ENCODE measurements at regions not wholly inside any gene's neighbourhood (a gene's known extent, or its start where the extent isn't known, plus 50 kb on each side); places are given as distances from the start of the nearest gene placed in this dataset.
A peak's percentile ranks its signal among the peaks of the same experiment; 100 is the strongest.

GRCh38 chr14:96617635-96618034, 115.5 kb downstream of the PAPOLA start:
- DNase-seq = no peak

- no peak for DNase-seq
Measured at GRCh38 chr14:96622926-96623325, 120.7 kb downstream of the PAPOLA start.

GRCh38 chr14:96623676-96624484, 121.7 kb downstream of the PAPOLA start:
- no peak for DNase-seq

DNA sequence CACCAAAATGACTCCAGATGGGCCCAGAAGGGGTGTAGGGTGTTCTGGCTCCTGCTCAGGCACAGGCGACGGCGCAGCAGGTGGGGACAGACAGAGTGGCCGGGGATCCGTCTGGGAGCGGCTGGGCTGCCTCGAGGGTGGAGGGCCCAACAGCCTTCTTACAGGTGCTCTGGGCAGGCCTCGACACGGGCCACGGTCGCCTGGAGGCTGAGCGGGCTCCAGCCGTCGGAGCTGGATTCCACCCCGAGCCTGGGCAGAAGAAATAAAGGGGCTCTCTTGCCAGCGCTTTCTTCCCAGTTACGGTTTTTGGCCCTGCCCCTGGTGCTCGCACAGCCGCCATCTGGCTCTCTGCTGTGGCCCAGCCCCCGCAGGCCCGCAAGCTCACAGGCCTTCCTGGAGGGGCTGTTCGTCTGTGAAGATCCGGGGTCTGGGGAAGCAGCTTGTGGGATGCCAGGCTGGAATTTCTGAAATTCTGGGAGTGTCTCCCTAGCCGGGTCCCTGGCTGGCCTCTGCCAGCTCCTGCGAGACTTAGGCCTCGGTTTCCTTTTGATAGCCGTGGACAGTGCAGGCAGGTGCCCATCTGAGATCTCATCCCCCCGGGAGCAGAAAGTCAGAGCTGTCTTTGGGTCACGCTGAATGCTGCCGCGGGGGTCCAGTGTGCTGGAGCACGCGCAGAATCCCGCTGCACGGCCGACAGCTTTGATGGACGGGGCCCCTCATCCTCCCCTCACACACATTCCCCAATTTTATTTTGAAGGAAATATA, 122.7 kb downstream of the PAPOLA start:
- peak; percentile 42 for DNase-seq

DNA sequence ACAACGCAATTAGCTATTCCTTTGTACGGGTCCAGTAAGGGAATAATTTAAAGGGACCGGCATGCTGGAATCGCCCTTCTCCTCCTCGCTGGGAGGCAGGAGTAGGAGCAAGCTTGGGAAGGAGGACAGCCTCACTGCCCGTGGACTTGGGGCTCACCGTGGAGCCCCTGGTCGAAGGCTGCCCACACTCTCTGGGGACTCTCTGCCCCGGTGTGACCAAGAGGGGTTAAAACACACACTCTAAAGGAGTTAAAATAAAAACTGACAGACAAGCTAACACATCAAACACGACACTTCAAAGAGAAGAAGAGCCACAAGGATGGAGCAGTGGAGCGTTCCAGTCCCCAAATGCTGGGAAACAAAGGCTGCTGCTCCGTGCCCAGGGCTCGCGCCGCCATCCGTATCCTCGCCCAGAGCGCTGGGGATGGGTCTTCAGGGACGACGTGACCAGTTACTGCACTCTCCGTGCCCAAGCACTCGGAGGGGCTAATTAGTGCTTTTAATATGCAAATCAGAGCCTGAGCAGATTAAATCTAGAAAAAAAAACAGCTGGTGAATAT, 123.3 kb downstream of the PAPOLA start:
- DNase-seq = no peak

DNA sequence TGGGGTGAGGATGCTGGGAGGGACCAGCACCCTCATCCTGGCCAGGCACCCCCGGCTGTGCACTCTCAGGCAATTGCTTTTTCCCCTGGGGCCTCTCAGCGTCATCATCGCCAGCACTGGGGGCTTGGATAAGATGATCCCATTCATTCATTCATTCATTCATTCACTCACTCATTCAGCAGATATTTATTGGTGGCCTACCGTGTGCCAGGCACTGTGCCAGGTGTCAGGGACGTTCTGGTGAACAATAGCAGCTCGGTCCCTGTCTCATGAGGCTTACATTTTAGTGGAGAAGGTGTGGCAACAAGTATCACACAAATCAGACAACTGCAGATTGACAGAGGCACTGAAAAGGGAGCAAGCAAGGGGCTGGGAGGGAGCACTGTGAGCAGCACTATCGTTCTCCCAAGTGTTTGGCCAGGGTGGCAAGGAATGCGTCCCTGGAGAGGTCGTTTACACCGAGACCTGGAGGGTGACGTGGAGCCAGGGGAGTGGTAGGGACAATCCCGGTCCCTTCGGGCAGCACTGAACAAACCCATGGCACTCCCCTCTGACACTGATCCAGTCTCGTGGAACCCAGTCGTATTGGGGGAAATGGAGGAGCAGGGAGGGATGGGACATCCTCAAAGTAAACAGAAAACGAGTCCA, 124.1 kb downstream of the PAPOLA start:
- no peak for DNase-seq

DNA sequence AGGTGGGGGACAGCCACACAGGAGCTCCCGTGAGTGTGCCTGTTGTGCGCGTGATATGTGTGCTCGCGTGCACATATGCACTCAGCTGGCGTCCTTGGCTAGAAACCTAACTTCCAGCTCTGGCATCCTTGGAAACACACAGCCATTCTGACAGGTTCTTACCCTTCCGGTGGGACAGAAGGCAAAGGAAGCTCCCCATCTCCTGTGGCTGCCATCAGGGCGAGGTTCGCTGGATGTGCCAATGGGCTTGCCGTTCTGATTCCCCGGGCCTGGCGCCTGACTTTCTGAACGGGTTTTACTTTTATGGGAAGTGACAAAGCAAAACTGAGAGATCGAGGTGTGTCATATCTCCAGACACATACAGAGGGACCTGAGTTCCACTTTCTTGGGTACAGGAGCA, 124.7 kb downstream of the PAPOLA start:
- no peak for DNase-seq

DNA sequence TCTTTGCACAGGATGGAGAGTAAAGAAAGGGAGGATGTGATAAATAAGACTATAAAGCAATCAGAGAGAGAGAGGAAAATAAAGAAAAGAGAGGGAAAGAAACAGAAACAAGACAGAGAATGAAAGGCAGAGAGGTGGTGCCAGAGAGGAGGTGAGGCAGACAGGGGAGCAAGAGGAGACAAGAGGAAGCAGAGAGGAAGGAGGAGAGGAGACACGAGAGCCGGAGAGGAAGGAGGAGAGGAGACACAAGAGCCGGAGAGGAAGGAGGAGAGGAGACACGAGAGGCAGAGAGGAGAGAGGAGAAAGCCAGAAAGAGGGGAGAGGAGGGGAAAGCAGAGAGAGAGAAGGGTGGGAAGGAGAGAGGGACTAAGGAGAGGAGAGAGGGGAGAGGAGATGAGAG, 125.2 kb downstream of the PAPOLA start:
- no peak for DNase-seq

- DNase-seq = no peak
Measured at GRCh38 chr14:96627811-96628775, 125.9 kb downstream of the PAPOLA start.

GRCh38 chr14:96629082-96629481, 126.9 kb downstream of the PAPOLA start:
- no peak for DNase-seq

DNA sequence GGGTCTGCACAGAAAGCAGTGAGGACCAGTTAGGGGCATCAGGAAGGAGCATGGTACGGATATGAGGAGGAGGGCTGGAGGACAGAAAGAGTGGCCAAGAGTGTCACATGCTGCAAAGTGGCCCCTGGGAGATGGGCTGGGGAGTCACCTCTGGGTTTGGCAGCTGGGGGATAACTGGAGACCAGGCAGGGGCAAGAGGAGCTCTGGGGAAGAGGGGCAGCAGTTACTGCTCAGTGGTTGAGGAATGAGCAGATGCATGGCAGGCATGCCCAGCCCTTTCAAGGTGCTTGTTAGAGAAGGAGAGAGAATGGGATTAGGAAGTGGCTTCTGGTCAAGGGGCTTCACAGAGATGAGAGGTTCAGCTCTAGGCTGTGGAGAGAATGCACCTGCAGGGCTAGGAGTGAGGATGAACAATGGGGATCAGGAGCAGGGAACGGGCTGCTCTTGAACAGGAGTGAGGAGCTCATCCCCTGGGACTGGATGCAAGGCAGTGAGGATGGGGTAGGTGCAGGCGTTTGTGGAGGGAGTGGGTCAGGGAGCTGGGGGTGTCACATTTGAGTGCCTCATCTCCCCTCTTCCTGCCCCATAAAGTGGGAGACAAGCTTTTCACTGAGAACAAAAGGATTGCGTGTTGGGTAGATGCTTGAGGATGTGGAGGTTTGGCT, 127.5 kb downstream of the PAPOLA start:
- no peak for DNase-seq

DNA sequence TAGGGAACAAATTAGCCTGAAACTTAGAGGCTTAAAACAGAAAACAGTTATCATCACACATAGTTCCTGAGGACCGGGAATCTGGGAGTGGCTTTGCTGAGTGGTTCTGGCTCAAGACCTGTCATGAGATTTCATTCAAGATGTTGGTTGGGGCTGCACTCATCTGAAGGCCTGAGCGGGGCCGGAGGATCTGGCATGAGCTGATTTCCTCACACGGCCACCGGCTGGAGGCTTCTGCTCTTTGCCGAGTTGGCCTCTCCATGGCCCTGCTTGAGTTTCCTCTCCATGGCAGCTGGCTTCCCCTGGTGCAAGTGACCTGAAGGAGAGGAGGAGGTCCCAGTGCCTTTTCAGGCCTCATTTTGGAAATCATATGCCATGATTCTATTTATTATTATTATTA, 128.1 kb downstream of the PAPOLA start:
- no peak for DNase-seq

- DNase-seq = no peak
Measured at GRCh38 chr14:96631030-96631429, 128.8 kb downstream of the PAPOLA start.

DNA sequence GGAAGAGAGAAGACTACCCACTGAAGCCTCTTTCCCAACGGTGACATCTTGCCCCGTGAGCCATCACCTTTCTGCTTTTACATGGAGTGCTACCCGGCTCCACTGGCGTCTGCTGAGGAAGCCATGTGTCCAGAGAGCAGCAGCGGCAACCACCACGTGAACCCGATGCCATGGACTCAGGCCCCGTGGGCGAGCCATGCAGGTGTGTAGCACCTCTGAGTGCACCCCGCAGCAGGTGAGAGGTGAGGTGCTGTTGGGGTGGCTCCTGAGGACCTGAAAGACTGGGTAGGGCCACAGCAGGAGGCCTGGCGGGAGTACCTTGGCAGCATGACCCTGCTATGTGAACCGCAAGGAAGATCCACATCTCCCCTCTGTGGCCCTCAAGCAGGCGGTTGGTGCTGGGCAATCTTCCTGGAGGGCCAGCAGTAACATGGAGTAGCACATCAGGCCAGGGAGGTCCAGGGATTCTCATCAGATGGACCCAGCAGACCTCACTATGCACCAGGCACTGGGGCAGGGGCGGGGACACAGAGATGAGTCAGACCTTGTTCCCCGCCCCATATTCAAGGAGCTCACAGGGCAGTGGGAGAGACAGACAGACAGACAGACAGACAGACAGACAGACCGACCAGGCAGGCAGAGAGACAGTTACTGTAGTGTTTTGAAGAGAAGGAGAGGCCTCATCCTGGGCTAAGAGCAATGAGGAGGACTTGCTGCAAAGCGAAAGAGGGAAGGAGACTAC, 129.6 kb downstream of the PAPOLA start:
- DNase-seq = no peak

DNA sequence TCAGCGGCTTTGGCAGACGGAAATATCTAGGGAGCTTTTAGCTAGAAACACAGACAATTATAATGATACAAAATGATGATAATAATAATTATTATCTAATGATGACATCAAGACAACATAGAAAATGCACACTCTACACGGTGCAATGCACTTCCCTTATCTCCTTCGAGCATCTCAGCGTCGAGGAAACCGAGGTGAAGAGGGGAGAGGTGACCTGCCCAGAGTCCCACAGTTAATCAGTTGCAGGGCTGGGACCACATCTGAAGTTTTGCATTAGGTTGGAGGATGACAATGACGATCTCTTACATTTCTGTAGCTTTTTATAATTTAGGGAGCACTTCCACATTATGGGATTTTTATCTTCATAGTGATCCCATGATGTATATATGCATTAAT, 130.2 kb downstream of the PAPOLA start:
- DNase-seq = no peak

DNA sequence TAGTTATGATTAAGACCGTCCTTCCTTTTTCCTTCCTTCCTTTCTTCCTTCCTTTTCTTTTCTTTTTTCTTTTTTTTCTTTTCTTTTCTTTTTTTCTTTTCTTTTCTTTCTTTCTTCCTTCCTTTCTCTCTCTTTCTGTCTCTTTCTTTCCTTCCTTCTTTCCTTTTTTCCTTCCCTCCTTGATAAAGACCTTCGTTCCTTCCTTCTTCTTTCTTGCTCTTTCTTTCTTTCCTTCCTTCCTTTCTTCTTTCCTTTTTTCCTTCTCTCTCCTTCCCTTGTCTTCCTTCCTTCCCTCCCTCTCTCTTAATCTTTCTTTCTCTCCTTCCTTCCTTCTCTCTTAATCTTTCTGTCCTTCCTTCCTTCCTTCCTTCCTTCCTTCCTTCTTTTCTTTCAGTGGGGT, 130.9 kb downstream of the PAPOLA start:
- no peak for DNase-seq

DNA sequence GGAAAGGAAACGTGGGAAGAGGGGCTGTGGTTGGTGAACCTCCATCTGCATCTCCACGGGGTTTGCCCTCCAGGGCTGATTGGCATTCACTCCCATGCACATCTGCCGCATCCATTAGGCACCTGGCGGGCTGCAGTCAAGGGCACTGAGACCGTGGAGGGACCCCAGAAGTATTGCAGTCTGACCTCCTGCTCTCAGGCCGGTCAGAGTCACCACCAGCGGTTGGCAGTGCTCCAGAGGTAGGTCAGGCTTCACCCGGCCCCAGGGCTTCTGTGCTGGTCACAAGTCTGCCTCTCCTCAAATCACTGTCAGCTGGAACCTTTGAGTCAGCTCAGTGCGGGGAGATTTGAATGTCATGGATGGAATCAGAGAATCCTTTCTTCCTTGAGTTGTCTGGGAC, 132.3 kb downstream of the PAPOLA start:
- DNase-seq = no peak

DNA sequence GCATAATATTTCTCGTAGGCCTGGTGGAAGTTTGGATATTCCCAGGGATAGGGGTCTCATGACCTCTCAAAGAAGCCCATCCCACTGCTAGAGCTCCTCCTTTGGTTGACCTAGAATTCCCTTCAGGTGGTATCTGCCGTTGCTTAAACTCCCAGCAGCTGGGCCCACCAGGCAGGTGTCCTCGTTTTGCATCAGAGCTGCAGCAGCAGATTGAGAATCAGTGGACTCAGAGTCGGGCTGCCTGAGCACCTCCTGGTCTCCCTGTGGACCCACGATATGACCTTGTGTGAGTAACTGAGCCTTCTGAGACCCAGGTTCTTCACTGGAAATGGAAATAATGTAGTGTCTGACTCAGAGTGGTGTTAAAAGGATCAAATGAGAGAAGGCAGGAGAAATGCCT, 132.7 kb downstream of the PAPOLA start:
- DNase-seq = no peak

DNA sequence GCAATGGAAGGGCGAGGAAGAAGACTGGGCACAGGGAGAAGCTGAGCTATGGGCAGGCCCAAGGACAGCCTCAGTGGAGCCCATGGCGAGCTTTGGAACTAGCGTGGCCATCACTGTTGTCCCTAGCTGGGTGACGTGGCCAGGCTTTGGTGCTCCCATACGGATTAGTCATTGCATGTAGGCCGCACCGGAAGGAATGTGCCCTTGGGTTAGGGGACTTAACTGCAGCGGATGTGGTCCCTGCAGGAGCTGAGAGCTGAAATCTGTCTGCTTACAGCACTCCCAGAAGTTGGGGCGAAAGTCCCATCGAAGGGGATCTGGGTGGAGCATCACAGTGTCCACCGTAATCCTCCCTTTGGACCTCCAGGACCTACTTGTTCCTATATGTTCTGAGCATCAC, 133.7 kb downstream of the PAPOLA start:
- no peak for DNase-seq

DNA sequence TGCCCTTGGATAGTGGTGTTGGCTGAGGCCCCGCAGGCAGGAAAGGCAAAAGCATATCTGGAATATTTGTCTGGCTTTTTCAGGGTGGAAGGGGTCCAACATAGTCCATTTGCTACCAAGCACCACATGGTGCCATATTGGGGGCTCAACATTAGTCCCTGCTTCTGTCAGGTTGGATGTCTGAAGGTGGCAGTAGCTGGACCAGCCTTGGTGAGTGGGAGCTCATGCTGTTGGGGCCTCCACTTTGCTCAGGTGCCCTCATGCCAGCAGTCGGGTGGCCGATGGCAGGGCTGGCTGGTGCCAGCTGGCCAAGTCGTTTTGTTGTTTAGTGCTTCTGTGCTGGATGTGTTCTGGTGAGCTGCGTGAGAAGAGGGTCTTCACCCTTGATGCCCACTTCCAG, 135.3 kb downstream of the PAPOLA start:
- DNase-seq = no peak

Data from NCI-H1694 (cell line).